ENCODE measurements at regions not wholly inside any gene's neighbourhood (a gene's known extent, or its start where the extent isn't known, plus 50 kb on each side); places are given as distances from the start of the nearest gene placed in this dataset.

GRCh38 chr5:118377420-118377819 is 610.9 kb downstream of the DTWD2 start (continued):
- TF ChIP-seq ETV6 (conservative IDR thresholded peaks at IDR 0.05 in 1 of 2, IDR thresholded peaks at IDR 0.05 in 1 of 2; ENCODE audit: borderline replicate concordance in 1 of 2, low read depth in 1 of 2), result no peak
- no peak for TF ChIP-seq MYB (IDR thresholded peaks at IDR 0.05; ENCODE audit: borderline replicate concordance, low read depth, low read length)
- no peak for TF ChIP-seq DPF2 (IDR thresholded peaks at IDR 0.05)

GRCh38 chr5:118371973-118372831 is 616.1 kb downstream of the DTWD2 start:
- no TSS peak for BruUV-seq (replicated peaks)
- POLR2A ChIA-PET, result no interaction called here
- Histone ChIP-seq H3K79me2 (ENCODE audit: control insufficient read depth, insufficient read depth, low read length) (no peaks in the 10 kb centered on the region), H3K4me3 (no peak overlapping the region), H3K27me3 (replicated peaks in 1 of 2; ENCODE audit: control insufficient read depth in 2 of 2, insufficient read depth in 2 of 2, low read length in 1 of 2) (no peaks in the 10 kb centered on the region), H3K9ac (ENCODE audit: control insufficient read depth, insufficient read depth, low read length) (no peak overlapping the region), H3K4me2 (ENCODE audit: control insufficient read depth, insufficient read depth) (no peak overlapping the region), H3K4me1 (ENCODE audit: control insufficient read depth, insufficient read depth, low read length) (no peaks in the 10 kb centered on the region), H3K27ac (ENCODE audit: control insufficient read depth, insufficient read depth) (no peak overlapping the region), H4K20me1 (ENCODE audit: control insufficient read depth, insufficient read depth) (no peaks in the 10 kb centered on the region), H3K36me3 (ENCODE audit: control insufficient read depth in 2 of 2, insufficient read depth in 2 of 2, low read length in 1 of 2) (no peaks in the 10 kb centered on the region), H2AFZ (ENCODE audit: control insufficient read depth, low read depth, low read length) (no peak overlapping the region), H3K9me3 (replicated peaks; ENCODE audit: control insufficient read depth, insufficient read depth, low read length) (no peaks in the 10 kb centered on the region)
- DNase-seq (ENCODE audit: low read depth, low spot score), result no peak
- RAD21 ChIA-PET (ENCODE audit: unreplicated experiment), result no interaction called here
- SMC1A ChIA-PET (ENCODE audit: uncharacterized antibody, unreplicated experiment), result no interaction called here
- no peak for ATAC-seq
- CTCF ChIA-PET, result no interaction called here
- WGBS (ENCODE audit: insufficient coverage, insufficient replicate concordance, low lambda C conversion rate, missing lambda C conversion rate), result 16% methylated on average over 3 of the region's 3 CpGs
- in situ Hi-C loops (cut with MboI) (no loop called here), intact Hi-C loops (cut with micrococcal nuclease; ENCODE audit: unreplicated experiment) (no loop called here)
- FAIRE-seq, result no peak
- TF ChIP-seq TBL1XR1 (IDR thresholded peaks at IDR 0.05; ENCODE audit: low read depth, low read length), result no peak
- no peak for TF ChIP-seq ESRRA (IDR thresholded peaks at IDR 0.05; ENCODE audit: low read length)
- no peak for TF ChIP-seq ZNF687 (IDR thresholded peaks at IDR 0.05)
- TF ChIP-seq SREBF1 (IDR thresholded peaks at IDR 0.05; ENCODE audit: low read length), result no peak
- TF ChIP-seq BCL3 (IDR thresholded peaks at IDR 0.05; ENCODE audit: borderline replicate concordance, insufficient read depth, low read depth, low read length, poor library complexity, severe bottlenecking), result no peak
- no peak for TF ChIP-seq YBX1 (IDR thresholded peaks at IDR 0.05)
- no peak for TF ChIP-seq ZBTB40 (IDR thresholded peaks at IDR 0.05; ENCODE audit: borderline replicate concordance)
- TF ChIP-seq HDAC6 (IDR thresholded peaks at IDR 0.05; ENCODE audit: unreplicated experiment), result no peak
- TF ChIP-seq SREBF2 (IDR thresholded peaks at IDR 0.05; ENCODE audit: low read length), result no peak

Measured in GM12878 (cell line).